Stomach (tissue), 4 donors: ENCODE measurements at regions not wholly inside any gene's neighbourhood (a gene's known extent, or its start where the extent isn't known, plus 50 kb on each side); places are given as distances from the start of the nearest gene placed in this dataset.

ENCODE experiments used
- CTCF ChIP-seq, 7 experiments: fragments of 450-650 bp in 4 of 7; fragments of 200-600 bp in 3 of 7; sonication (generic) in 3 of 7; IDR thresholded peaks; one replicate each; pipeline ENCODE4 v1.5.1; 2016 to 2019; ENCODE audit warnings: antibody characterized with exemption in 7 of 7, control low read depth in 2 of 7, mild to moderate bottlenecking in 1 of 7
- EP300 ChIP-seq: sonication (generic); formaldehyde crosslinking; IDR thresholded peaks from one replicate; pipeline ENCODE4 v1.6.1; 2017; ENCODE audit warnings: antibody characterized with exemption
- POLR2A ChIP-seq, 4 donors: fragments of 450-650 bp; IDR thresholded peaks; one replicate each; pipeline ENCODE4 v1.6.1; 2016; ENCODE audit warnings: antibody characterized with exemption in 4 of 4, control low read depth in 2 of 4, mild to moderate bottlenecking in 1 of 4, moderate library complexity in 1 of 4
- POLR2AphosphoS5 ChIP-seq, 3 donors: sonication (generic); formaldehyde crosslinking; IDR thresholded peaks; one replicate each; pipeline ENCODE4 v1.6.1; 2016; ENCODE audit warnings: antibody characterized with exemption in 3 of 3

GRCh38 chr3:130801473-130801872 lies 54.8 kb upstream of the PIK3R4 start:
- TF ChIP-seq CTCF (IDR thresholded peaks at IDR 0.05), result no peak
- no peak for TF ChIP-seq POLR2AphosphoS5 (IDR thresholded peaks at IDR 0.05)
- no peak for TF ChIP-seq POLR2A (IDR thresholded peaks at IDR 0.05)
- no peak for TF ChIP-seq EP300
